K562 (cell line): ENCODE measurements at regions not wholly inside any gene's neighbourhood (a gene's known extent, or its start where the extent isn't known, plus 50 kb on each side); places are given as distances from the start of the nearest gene placed in this dataset.

ENCODE experiments used
- HIVEP1 ChIP-seq: fragments of 250-450 bp; sonication (Bioruptor Pico); IDR thresholded peaks from 2 replicates; pipeline ENCODE4 v1.4.0; 2020; ENCODE audit warnings: mild to moderate bottlenecking
- KDM1A ChIP-seq, 2 experiments: fragments of 450-650 bp; IDR thresholded peaks; 2 replicates each; pipeline ENCODE4 v1.6.1; 2016; ENCODE audit warnings: mild to moderate bottlenecking in 2 of 2
- MED1 ChIP-seq: sonication (generic); formaldehyde crosslinking; IDR thresholded peaks from 2 replicates; pipeline ENCODE4 v1.8.1; 2023; ENCODE audit warnings: missing genetic modification reagents, borderline replicate concordance
- POLR2A ChIP-seq: fragments of 450-650 bp; conservative IDR thresholded peaks from 2 replicates; pipeline ENCODE4 v1.6.1; 2016
- TFAM ChIP-seq: fragments of 250-450 bp; sonication (Bioruptor Pico); conservative IDR thresholded peaks from 2 replicates; pipeline ENCODE4 v1.5.0; 2021; ENCODE audit warnings: mild to moderate bottlenecking, moderate library complexity
- ZNF133 ChIP-seq: fragments of 250-450 bp; sonication (Bioruptor Pico); IDR thresholded peaks from 2 replicates; pipeline ENCODE4 v1.4.0; 2020; ENCODE audit warnings: mild to moderate bottlenecking
- TF ChIP-seq, protein P1 (sequence below), 3 experiments: IDR thresholded peaks in 2 of 3; conservative IDR thresholded peaks in 1 of 3; 2 replicates each; pipeline ENCODE4 v1.5.1; 2011 to 2012; ENCODE audit warnings: low read length in 3 of 3, mild to moderate bottlenecking in 3 of 3, control low read depth in 2 of 3, improper control_type of control experiment in 1 of 3, inconsistent platforms in 1 of 3, low read depth in 1 of 3, mixed read lengths in 1 of 3, moderate library complexity in 1 of 3; ENCODE audit not compliant: insufficient read depth in 2 of 3
- TF ChIP-seq, protein P2 (sequence below): fragments of 250-450 bp; sonication (Bioruptor Pico); IDR thresholded peaks from 2 replicates; pipeline ENCODE4 v1.5.1; 2021; ENCODE audit warnings: mild to moderate bottlenecking

DNA sequence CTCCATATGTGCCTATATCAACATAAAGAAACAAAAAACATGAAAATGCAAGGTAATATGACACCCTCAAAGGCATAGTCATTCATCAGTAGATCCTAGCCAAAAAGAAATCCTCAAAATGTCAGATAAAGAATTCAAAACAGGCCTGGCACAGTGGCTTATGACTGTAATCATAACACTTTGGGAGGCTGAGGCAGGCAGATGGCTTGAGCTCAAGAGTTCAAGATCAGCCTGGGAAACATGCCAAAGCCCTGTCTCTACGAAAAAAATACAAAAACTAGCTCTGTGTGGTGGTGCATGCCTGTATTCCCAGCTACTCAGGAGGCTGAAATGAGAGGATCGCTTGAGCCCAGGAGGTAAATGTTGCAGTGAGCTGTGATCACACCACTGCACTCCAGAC lies 284.6 kb upstream of the KLHL29 start:
- TF ChIP-seq TFAM: no peak
- TF ChIP-seq, protein P1, sequence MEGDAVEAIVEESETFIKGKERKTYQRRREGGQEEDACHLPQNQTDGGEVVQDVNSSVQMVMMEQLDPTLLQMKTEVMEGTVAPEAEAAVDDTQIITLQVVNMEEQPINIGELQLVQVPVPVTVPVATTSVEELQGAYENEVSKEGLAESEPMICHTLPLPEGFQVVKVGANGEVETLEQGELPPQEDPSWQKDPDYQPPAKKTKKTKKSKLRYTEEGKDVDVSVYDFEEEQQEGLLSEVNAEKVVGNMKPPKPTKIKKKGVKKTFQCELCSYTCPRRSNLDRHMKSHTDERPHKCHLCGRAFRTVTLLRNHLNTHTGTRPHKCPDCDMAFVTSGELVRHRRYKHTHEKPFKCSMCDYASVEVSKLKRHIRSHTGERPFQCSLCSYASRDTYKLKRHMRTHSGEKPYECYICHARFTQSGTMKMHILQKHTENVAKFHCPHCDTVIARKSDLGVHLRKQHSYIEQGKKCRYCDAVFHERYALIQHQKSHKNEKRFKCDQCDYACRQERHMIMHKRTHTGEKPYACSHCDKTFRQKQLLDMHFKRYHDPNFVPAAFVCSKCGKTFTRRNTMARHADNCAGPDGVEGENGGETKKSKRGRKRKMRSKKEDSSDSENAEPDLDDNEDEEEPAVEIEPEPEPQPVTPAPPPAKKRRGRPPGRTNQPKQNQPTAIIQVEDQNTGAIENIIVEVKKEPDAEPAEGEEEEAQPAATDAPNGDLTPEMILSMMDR (IDR thresholded peaks at IDR 0.05 in 2 of 3, conservative IDR thresholded peaks at IDR 0.05 in 1 of 3; ENCODE audit: insufficient read depth in 2 of 3, low read depth in 1 of 3, low read length in 3 of 3): no peak
- TF ChIP-seq POLR2A: no peak
- TF ChIP-seq MED1 (CRISPR knock-in tag): no peak
- no peak for TF ChIP-seq KDM1A (IDR thresholded peaks at IDR 0.05)
- TF ChIP-seq, protein P2, sequence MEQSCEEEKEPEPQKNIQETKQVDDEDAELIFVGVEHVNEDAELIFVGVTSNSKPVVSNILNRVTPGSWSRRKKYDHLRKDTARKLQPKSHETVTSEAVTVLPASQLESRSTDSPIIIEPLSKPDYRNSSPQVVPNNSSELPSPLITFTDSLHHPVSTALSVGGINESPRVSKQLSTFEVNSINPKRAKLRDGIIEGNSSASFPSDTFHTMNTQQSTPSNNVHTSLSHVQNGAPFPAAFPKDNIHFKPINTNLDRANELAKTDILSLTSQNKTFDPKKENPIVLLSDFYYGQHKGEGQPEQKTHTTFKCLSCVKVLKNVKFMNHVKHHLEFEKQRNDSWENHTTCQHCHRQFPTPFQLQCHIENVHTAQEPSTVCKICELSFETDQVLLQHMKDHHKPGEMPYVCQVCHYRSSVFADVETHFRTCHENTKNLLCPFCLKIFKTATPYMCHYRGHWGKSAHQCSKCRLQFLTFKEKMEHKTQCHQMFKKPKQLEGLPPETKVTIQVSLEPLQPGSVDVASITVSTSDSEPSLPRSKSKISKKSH: no peak
- no peak for TF ChIP-seq HIVEP1 (CRISPR knock-in tag)
- no peak for TF ChIP-seq ZNF133 (CRISPR knock-in tag)
